ENCODE measurements at regions not wholly inside any gene's neighbourhood (a gene's known extent, or its start where the extent isn't known, plus 50 kb on each side); places are given as distances from the start of the nearest gene placed in this dataset.
"Not testable (repeated sequence)": the region's sequence is repeated elsewhere in the genome, so short reads cannot be mapped to it uniquely, and the experiment has no call there.

DNA sequence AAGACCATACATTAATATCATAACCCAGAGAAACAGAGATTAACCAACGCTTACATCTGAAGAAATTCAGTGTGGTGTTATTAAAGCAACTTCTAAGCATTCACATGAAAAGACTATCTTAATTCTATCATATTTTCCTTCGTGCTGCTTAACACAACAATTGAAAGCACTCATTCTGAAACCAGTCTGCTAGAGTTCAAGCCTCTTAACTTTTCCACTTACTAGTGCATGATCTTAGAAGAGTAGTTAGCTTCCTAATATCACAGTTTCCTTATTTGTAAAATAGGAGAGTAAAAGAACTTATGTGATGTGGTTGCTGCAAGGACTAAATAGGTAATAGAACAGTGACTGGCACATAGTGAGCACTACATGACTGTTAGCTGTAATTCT, 379.3 kb downstream of the TRIM36 start:
- DNase-seq: no peak

DNA sequence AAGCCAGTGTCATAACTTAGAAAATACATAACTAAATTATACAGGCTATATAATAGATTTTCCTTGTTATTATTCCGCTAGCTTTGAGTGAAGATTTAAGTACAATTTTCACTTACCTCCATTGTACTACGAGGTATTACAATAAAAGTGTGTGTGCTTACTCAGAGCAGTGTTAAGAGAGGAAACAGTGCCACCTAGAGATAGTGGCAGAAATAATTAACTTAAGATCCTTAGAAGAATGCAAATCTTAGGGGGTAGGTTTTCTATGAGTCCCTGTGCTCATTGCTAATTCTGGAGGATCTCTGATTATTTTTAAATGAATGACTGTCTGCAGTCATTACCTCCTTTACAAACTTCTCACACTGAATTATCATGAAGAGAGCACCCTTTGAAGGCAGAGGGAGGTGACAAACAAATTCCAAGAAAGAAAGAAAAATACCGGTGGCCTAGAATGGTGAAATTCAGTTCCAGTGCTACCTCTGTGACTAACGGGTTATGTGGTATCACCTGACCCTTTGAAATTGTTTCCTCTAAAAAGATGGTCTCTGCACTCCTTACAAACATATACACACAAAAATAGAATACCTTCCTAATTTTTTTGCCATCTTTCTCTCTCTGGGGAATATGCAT, 379.8 kb downstream of the TRIM36 start:
- no peak for DNase-seq

DNA sequence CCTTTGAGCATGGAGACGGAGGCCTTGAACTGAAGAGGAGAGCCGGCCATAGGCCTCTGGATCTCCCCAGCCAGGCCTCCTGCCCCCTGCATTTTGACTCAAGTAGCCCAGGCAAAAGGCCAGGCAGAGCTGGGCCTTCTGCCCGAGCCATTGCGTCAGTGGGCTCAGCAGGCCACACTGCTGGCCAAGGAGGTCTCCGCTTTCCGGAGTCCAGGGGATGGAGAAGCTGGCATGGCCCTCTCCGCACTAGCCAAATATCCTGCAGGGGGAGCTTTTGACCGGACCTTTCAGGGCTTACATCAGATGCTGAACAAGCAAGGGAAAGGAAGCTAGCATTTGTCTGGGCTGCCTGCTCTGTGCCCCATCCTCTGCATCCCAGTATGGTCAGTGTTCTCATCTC, 386.8 kb downstream of the TRIM36 start:
- DNase-seq: peak; percentile 63

DNA sequence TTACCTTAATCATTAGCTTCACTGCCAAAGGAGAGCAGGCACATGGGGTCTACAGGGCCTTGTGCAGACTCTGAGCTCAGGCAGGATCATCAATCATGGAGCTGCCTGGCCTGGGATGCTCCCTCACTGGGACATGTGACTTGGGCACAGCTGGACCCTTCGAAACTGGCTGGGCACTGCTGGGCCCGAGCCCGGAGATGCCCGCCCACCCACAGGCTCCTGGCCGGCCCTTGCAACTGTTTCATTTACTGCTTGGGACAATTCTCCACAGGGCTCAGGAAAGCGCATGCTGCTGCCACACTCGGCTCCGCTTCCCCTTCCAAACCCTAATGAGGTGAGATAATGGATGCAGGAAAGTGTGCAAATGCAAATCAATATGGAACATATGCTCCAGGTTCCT, 387.5 kb downstream of the TRIM36 start:
- no peak for DNase-seq

DNA sequence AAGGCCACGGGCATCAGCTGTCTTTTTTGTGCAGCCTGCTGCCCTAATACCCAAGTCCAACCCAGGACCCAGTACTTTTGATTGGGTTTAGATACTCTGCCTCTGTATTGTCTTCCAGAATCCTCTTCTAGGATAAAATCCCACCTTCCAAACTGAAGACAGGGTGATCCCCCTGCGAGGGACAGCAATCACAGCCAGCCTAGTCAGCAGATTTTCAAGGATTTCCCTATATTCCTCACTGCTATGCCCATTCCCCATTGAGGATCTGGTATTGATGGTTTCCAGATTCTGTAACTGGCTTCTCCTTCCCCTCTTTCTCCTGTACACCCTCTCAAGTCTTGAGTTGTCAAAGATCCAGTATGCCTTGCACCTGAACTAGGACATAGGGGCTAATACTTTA, 389.4 kb downstream of the TRIM36 start:
- no peak for DNase-seq

DNA sequence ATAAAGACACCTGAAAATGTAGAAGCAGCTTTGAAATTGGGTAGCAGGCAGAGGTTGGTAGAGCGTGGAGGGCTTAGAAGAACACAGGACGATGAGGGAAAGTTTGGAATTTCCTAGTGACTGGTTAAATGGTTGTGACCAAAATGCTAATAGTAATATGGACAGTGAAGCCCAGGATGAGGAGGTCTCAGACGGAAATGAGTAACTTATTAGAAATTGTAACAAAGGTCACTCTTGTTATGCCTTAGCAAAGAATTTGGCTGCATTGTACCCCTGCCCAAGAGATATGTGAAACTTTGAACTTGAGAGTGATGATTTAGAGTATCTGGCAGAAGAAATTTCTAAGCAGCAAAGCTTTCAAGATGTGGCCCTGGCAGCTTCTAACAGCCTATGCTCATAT, 382.5 kb downstream of the KCNN2 start:
- DNase-seq: no peak

GRCh38 chr5:114734238-114734637, 372.4 kb downstream of the KCNN2 start:
- no peak for DNase-seq

DNA sequence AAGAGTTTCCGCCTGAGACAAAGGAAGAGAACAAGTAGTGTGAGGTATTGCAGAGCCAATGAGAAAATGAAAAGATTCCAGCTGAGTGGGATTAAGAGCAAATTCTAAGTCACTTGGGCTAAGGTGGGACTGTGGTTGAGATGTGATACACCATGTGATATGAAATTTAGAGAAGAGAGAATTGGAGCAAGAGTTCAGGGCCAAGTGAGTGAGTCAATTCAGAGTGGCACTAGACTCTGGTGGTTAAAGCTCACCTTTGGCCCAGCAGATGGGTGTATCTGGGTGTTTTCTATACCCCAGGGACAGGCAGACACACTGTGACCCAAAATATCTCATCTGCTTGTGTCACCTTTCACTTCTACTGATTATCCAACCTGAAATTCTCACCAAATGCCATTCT, 368.1 kb downstream of the KCNN2 start:
- no peak for DNase-seq

DNA sequence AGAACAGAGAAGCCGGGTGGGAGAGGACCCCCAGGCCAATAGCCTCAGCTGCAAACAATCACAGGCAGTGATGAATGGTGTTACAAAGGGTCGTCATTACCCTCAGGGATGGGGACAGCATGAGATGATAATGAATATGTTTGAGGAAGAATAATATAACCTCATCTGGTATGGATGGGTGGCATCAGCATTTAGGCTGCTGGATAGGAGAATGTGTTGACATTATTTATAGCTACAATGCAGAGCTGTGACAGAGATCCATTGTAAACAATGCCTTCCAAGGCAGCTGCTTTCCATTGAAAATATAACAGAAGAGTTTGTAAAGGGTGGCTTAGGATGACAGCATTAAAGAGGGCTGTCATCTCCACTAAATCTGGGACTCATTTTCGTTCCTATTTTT, 365.5 kb downstream of the KCNN2 start:
- DNase-seq: no peak

DNA sequence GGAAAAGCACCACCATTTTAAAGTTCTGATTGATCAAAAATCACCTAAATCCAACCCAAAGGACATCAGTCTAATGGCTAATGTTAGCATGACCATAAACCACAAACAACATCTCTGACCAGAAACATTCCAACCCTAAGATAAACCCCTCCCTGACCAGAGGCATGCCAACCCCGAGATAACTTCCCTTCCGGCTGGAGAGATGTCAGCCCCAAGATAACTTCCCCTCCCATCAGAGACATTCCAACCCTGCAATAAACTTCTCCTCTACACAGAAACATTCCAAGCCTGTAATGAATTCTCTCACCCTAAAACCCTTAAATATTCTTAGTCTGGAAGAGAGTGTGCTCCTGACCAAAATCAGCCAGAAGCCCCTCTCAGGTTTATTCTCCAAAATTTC, 364.3 kb downstream of the KCNN2 start:
- no peak for DNase-seq

GRCh38 chr5:114719268-114719667, 357.4 kb downstream of the KCNN2 start:
- DNase-seq: no peak

GRCh38 chr5:114716955-114717354, 355.1 kb downstream of the KCNN2 start:
- no peak for DNase-seq

DNA sequence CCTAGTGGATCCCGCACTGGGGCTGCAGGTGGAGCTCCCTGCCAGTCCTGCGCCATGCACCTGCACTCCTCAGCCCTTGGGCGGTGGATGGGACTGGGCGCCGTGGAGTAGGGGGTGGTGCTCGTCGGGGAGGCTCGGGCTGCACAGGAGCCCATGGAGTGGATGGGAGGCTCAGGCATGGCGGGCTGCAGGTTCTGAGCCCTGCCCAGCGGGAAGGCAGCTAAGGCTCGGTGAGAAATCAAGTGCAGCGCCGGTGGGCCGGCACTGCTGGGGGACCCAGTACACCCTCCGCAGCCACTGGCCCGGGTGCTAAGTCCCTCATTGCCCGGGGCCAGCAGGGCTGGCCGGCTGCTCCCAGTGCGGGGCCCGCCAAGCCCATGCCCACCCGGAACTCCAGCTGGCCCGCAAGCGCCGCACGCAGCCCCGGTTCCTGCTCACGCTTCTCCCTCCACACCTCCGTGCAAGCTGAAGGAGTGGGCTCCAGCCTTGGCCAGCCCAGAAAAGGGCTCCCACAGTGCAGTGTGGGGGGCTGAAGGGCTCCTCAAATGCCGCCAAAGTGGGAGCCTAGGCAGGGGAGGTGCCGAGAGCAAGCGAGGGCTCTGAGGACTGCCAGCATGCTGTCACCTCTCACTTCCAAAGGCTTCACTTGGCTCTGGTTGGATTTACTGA, 342.5 kb downstream of the KCNN2 start:
- DNase-seq: not testable (repeated sequence)

DNA sequence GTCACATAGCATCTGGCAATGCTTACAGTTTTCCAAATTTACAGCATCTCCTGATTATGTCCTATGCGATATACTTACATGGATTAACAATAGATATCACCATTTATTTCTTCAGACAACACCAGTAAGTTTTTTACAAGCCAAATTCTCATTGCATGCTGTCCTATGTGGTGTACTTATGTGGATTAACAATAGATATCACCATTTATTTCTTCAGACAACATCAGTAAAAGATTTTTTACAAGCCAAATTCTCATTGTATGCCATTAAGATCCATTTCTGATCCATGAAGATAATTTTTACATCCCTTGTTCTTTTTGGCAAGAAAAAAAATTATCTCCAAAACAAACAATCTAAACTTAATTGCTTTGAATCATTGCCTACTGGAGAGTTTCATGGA, 340.9 kb downstream of the KCNN2 start:
- no peak for DNase-seq

DNA sequence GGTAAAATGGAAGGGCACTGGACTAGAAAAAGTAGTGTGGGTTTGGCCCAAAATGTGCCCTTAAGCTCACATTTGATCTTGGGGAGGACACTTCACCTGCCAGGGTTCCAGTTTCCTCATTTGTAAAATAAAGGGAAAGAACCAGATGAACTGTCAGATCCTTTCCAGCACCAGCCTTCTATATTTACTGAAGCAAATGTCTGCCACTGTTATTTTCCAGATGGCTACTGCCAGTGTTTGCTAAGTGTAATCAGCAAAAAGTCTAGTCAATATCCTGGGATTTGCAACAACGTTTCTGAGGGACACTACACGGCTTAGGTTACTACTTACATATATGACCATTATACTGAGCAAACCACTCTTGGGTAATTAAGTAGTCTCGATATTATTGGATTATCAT, 340.3 kb downstream of the KCNN2 start:
- DNase-seq: no peak

- no peak for DNase-seq
These were observed 339.0 kb downstream of the KCNN2 start for GRCh38 chr5:114700823-114701222.

DNA sequence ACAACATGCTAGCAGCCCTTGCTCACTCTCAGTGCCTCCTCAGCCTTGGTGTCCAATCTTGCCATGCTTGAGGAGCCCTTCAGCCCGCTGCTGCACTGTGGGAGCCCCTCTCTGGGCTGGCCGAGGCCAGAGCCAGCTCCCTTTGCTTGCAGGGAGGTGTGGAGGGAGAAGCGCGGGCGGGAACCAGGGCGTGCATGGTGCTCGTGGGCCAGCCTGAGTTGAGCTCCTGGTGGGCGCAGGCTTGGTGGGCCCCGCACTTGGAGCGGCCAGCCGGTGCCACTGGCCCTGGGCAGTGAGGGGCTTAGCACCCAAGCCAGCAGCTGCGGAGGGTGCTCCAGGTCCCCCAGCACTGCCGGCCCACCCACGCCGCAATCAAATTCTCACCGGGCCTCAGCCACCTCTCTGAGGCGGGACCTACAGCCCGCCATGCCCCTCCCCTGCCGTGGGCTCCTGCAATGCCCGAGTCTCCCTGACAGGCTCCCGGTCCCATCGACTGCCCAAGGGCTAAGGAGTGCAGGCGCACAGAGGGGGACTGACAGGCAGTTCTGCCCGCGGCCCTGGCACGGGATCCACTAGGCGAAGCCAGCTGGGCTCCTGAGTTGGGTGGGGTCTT, 333.5 kb downstream of the KCNN2 start:
- no peak for DNase-seq

GRCh38 chr5:114686356-114686755, 324.5 kb downstream of the KCNN2 start:
- no peak for DNase-seq

DNA sequence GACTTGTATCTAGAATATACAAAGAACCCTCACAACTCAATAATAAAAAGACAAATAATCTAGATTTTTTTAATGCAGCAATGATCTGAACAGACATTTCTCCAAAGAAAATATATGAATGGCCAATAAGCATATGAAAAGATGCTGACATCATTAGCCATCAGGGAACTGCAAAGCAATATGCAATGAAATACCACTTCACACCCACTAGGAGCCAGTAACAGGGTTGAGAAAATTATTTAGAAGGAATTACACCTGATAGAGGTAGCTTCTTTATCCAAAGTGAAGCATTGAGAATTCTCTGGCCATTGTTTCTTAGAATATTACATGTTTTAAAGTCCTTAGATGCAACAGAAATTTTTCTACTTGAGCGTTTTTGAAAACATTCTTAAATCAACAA, 316.9 kb downstream of the KCNN2 start:
- DNase-seq: no peak

- DNase-seq: no peak
These were observed 303.7 kb downstream of the KCNN2 start for GRCh38 chr5:114665551-114665950.

DNA sequence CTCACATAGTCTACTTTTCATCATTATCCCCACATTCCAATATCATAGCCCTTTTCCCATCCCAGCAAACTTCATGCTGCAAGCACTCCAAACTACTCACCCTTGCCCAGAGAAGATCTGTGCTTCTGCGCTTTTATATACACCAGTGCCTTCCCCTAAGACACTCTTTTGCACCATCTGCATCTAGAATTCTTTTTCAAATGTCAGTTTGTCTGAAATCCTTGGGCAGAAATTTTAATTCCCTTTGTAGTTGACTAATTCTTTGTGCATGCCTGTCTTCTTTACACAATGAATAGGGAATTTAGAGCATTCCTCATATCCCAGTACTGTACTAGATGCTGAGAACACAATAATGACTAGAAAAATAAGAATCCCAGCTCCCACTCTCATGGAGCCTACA, 298.9 kb downstream of the KCNN2 start:
- DNase-seq: no peak

GRCh38 chr5:114658194-114658593, 296.3 kb downstream of the KCNN2 start:
- peak; percentile 51 for DNase-seq

GRCh38 chr5:114657342-114658130, 295.7 kb downstream of the KCNN2 start:
- no peak for DNase-seq

DNA sequence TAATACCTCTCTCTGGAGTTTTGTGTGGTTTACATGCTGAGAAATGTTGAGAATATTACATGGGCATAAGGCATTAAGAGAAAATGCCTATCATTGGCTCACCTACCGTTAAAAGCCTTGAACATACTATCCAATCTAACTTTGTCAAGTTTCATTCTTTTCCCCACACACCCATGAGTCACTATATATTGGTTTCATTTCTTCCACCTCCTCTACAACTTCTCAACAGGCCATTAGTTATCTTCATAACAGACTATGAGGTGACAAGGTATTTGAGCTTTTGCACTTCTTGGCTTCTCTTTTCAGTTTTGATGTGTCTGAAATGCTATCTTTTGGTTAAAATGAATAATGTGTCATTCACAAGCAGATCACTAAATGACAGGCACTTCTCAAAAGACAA, 288.0 kb downstream of the KCNN2 start:
- DNase-seq: no peak
